Neural progenitor cell (in vitro differentiated cells): ENCODE measurements at regions not wholly inside any gene's neighbourhood (a gene's known extent, or its start where the extent isn't known, plus 50 kb on each side); places are given as distances from the start of the nearest gene placed in this dataset.

Source experiments
- DNase-seq: peaks from one replicate; pipeline ENCODE4 v3.0.0-alpha.2; 2016; ENCODE audit warnings: low spot score
- H2AFZ ChIP-seq: fragments of 200-600 bp; sonication (generic); replicated peaks from 2 replicates; pipeline ENCODE4 v1.6.1; 2016; ENCODE audit warnings: antibody characterized with exemption
- H3F3A ChIP-seq: fragments of 200-600 bp; sonication (generic); 2 replicates; pipeline ENCODE4 v1.6.1; 2016; ENCODE audit warnings: antibody characterized with exemption, low read depth
- H3K27ac ChIP-seq: fragments of 200-600 bp; sonication (generic); 2 replicates; pipeline ENCODE4 v1.5.1; 2016; ENCODE audit warnings: mild to moderate bottlenecking
- H3K27me3 ChIP-seq: fragments of 200-600 bp; sonication (generic); 2 replicates; pipeline ENCODE4 v1.6.1; 2016; ENCODE audit warnings: mild to moderate bottlenecking, moderate library complexity
- H3K36me3 ChIP-seq: fragments of 200-600 bp; sonication (generic); 2 replicates; pipeline ENCODE4 v1.5.1; 2016
- H3K4me1 ChIP-seq: fragments of 200-600 bp; sonication (generic); 2 replicates; pipeline ENCODE4 v1.6.1; 2016; ENCODE audit warnings: mixed run types
- H3K4me2 ChIP-seq: fragments of 200-600 bp; sonication (generic); 2 replicates; pipeline ENCODE4 v1.6.1; 2016
- H3K4me3 ChIP-seq: fragments of 200-600 bp; sonication (generic); 2 replicates; pipeline ENCODE4 v1.5.1; 2016
- H3K79me2 ChIP-seq: fragments of 200-600 bp; sonication (generic); 2 replicates; pipeline ENCODE4 v1.6.1; 2016; ENCODE audit warnings: low read depth
- H3K9ac ChIP-seq: fragments of 200-600 bp; sonication (generic); 2 replicates; pipeline ENCODE4 v1.6.1; 2016
- H3K9me3 ChIP-seq: fragments of 200-600 bp; sonication (generic); 2 replicates; pipeline ENCODE4 v1.5.1; 2016; ENCODE audit warnings: low read depth
- H4K20me1 ChIP-seq: fragments of 200-600 bp; sonication (generic); 2 replicates; pipeline ENCODE4 v1.6.1; 2016; ENCODE audit warnings: low read depth
- H3K27ac Mint-ChIP-seq: 3 replicates; pipeline ENCODE4 v1.8.0; 2021; ENCODE audit warnings: mixed read lengths
- H3K27me3 Mint-ChIP-seq: 2 replicates; pipeline ENCODE4 v1.8.0; 2022; ENCODE audit warnings: low read depth, mild to moderate bottlenecking, inconsistent platforms, moderate library complexity, mixed read lengths; ENCODE audit not compliant: insufficient read depth
- H3K36me3 Mint-ChIP-seq: 3 replicates; pipeline ENCODE4 v1.8.0; 2021; ENCODE audit warnings: mixed read lengths
- H3K4me1 Mint-ChIP-seq: 3 replicates; pipeline ENCODE4 v1.8.0; 2021; ENCODE audit warnings: mixed read lengths
- H3K4me3 Mint-ChIP-seq: 3 replicates; pipeline ENCODE4 v1.8.0; 2021; ENCODE audit warnings: mild to moderate bottlenecking, moderate library complexity, mixed read lengths
- H3K9me3 Mint-ChIP-seq: 3 replicates; pipeline ENCODE4 v1.8.0; 2020; ENCODE audit warnings: mixed read lengths
- CTCF ChIP-seq: fragments of 200-600 bp; sonication (generic); IDR thresholded peaks from 2 replicates; pipeline ENCODE4 v1.5.1; 2017; ENCODE audit warnings: antibody characterized with exemption, mild to moderate bottlenecking
- EZH2 ChIP-seq: fragments of 200-600 bp; sonication (generic); IDR thresholded peaks from 2 replicates; pipeline ENCODE4 v1.6.1; 2017; ENCODE audit warnings: antibody characterized with exemption, mild to moderate bottlenecking, moderate library complexity
- EZH2phosphoT487 ChIP-seq: fragments of 200-600 bp; sonication (generic); IDR thresholded peaks from 2 replicates; pipeline ENCODE4 v1.6.1; 2017; ENCODE audit warnings: antibody characterized with exemption

GRCh38 chr6:15037253-15037652 is 208.6 kb upstream of the JARID2 start:
- peaks cover 5% of the 10 kb centered on the region for H3K27me3 Mint-ChIP-seq
- no peak overlapping the region for H3K27ac Mint-ChIP-seq
- H3K36me3 Mint-ChIP-seq: no peaks in the 10 kb centered on the region
- Histone ChIP-seq H3K27me3 (no peaks in the 10 kb centered on the region), H2AFZ (no peak overlapping the region), H3K79me2 (no peaks in the 10 kb centered on the region), H3K27ac (no peak overlapping the region), H3K4me3 (no peak overlapping the region), H4K20me1 (no peaks in the 10 kb centered on the region), H3K9me3 (no peaks in the 10 kb centered on the region), H3K9ac (no peak overlapping the region), H3F3A (no peaks in the 10 kb centered on the region), H3K4me2 (no peak overlapping the region), H3K4me1 (peaks cover 10% of the 10 kb centered on the region), H3K36me3 (no peaks in the 10 kb centered on the region)
- H3K4me3 Mint-ChIP-seq: no peak overlapping the region
- DNase-seq: no peak
- no peaks in the 10 kb centered on the region for H3K9me3 Mint-ChIP-seq
- H3K4me1 Mint-ChIP-seq: peaks cover 17% of the 10 kb centered on the region
- TF ChIP-seq EZH2: no peak
- no peak for TF ChIP-seq EZH2phosphoT487
- TF ChIP-seq CTCF: no peak

- no peak overlapping the region for H3K4me3 Mint-ChIP-seq
Measured at GRCh38 chr6:15038013-15038791, 207.7 kb upstream of the JARID2 start.

DNA sequence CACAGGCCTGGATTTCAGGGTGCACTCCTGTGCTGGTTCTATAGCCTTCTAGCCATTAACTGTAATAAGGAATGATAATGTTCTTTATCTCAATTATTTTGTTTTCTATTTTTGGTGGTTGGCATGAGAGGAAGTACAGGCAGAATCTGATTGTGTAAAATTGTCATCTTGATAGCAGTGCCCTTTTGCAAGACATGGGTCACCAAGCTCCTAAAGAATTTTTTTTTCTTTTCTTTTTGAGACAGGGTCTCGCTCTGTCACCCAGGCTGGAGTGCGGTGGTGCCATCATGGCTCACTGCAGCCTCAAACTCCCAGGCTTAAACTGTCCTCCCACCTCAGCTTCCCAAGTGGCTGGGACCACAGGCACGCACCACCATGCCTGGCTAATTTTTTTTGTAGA is 206.7 kb upstream of the JARID2 start:
- H2AFZ ChIP-seq: no peak overlapping the region
- H3F3A ChIP-seq: no peaks in the 10 kb centered on the region
- H3K9me3 ChIP-seq: no peaks in the 10 kb centered on the region
- Mint-ChIP-seq H3K27ac (no peak overlapping the region), H3K36me3 (no peaks in the 10 kb centered on the region), H3K4me3 (no peak overlapping the region), H3K4me1 (peaks cover 14% of the 10 kb centered on the region), H3K27me3 (peaks cover 5% of the 10 kb centered on the region), H3K9me3 (no peaks in the 10 kb centered on the region)
- DNase-seq: no peak
- no peaks in the 10 kb centered on the region for H3K79me2 ChIP-seq
- peaks cover 6% of the 10 kb centered on the region for H3K4me1 ChIP-seq
- H3K4me2 ChIP-seq: no peak overlapping the region
- H3K27ac ChIP-seq: no peak overlapping the region
- H3K4me3 ChIP-seq: no peak overlapping the region
- no peaks in the 10 kb centered on the region for H4K20me1 ChIP-seq
- H3K27me3 ChIP-seq: no peaks in the 10 kb centered on the region
- TF ChIP-seq EZH2: no peak
- no peak for TF ChIP-seq CTCF
- no peak for TF ChIP-seq EZH2phosphoT487
- H3K9ac ChIP-seq: no peak overlapping the region
- no peaks in the 10 kb centered on the region for H3K36me3 ChIP-seq

More at GRCh38 chr6:15038013-15038791, 207.7 kb upstream of the JARID2 start:
- Histone ChIP-seq H3K79me2 (no peaks in the 10 kb centered on the region), H3K36me3 (no peaks in the 10 kb centered on the region), H3K9ac (no peak overlapping the region), H3K27ac (no peak overlapping the region), H3K27me3 (no peaks in the 10 kb centered on the region), H3K4me2 (no peak overlapping the region), H3K4me1 (peaks cover 10% of the 10 kb centered on the region), H3F3A (no peaks in the 10 kb centered on the region), H3K4me3 (no peak overlapping the region), H2AFZ (no peak overlapping the region), H4K20me1 (no peaks in the 10 kb centered on the region), H3K9me3 (no peaks in the 10 kb centered on the region)
- DNase-seq: no peak
- Mint-ChIP-seq H3K36me3 (no peaks in the 10 kb centered on the region), H3K9me3 (no peaks in the 10 kb centered on the region), H3K4me1 (peaks cover 17% of the 10 kb centered on the region), H3K27ac (no peak overlapping the region), H3K27me3 (peaks cover 5% of the 10 kb centered on the region)
- TF ChIP-seq EZH2phosphoT487 (no peak), CTCF (no peak), EZH2 (no peak)
